KMS-11 (cell line): ENCODE measurements at regions not wholly inside any gene's neighbourhood (a gene's known extent, or its start where the extent isn't known, plus 50 kb on each side); places are given as distances from the start of the nearest gene placed in this dataset.
A peak's percentile ranks its signal among the peaks of the same experiment; 100 is the strongest.

Experiments
- H2AFZ ChIP-seq: fragments of 200-600 bp; sonication (generic); 2 replicates; pipeline ENCODE4 v1.6.1; 2016; ENCODE audit warnings: antibody characterized with exemption, mixed run types, low read depth
- H3K27ac ChIP-seq: fragments of 200-600 bp; sonication (generic); 2 replicates; pipeline ENCODE4 v1.6.1; 2016; ENCODE audit warnings: mild to moderate bottlenecking, mixed run types
- H3K27me3 ChIP-seq: fragments of 200-600 bp; sonication (generic); 2 replicates; pipeline ENCODE4 v1.6.1; 2017; ENCODE audit warnings: mild to moderate bottlenecking, low read depth, mixed run types, moderate library complexity; ENCODE audit not compliant: insufficient read depth
- H3K36me3 ChIP-seq: fragments of 200-600 bp; sonication (generic); 2 replicates; pipeline ENCODE4 v1.6.1; 2017; ENCODE audit warnings: mild to moderate bottlenecking, mixed run types; ENCODE audit not compliant: insufficient read depth
- H3K4me1 ChIP-seq: fragments of 200-600 bp; sonication (generic); 2 replicates; pipeline ENCODE4 v1.6.1; 2016; ENCODE audit warnings: mild to moderate bottlenecking, low read depth, mixed run types; ENCODE audit not compliant: poor library complexity, severe bottlenecking
- H3K4me2 ChIP-seq: fragments of 200-600 bp; sonication (generic); 2 replicates; pipeline ENCODE4 v1.7.0; 2016; ENCODE audit warnings: mild to moderate bottlenecking, mixed run types
- H3K4me3 ChIP-seq: fragments of 200-600 bp; sonication (generic); IDR thresholded peaks from 2 replicates; pipeline ENCODE4 v1.6.1; 2017; ENCODE audit warnings: low read depth, low read length, mixed read lengths; ENCODE audit not compliant: insufficient read depth
- H3K79me2 ChIP-seq: fragments of 200-600 bp; sonication (generic); 2 replicates; pipeline ENCODE4 v1.6.1; 2016; ENCODE audit warnings: low read depth, mixed run types; ENCODE audit not compliant: insufficient read depth
- H3K9ac ChIP-seq: fragments of 200-600 bp; sonication (generic); 2 replicates; pipeline ENCODE4 v1.6.1; 2016; ENCODE audit warnings: mild to moderate bottlenecking, mixed run types
- H4K20me1 ChIP-seq: fragments of 200-600 bp; sonication (generic); 2 replicates; pipeline ENCODE4 v1.6.1; 2016; ENCODE audit warnings: mild to moderate bottlenecking, mixed run types; ENCODE audit not compliant: insufficient read depth
- CTCF ChIP-seq: fragments of 200-600 bp; sonication (generic); conservative IDR thresholded peaks from 2 replicates; pipeline ENCODE4 v1.6.1; 2017; ENCODE audit warnings: low read depth, mild to moderate bottlenecking, antibody characterized with exemption, low read length, moderate library complexity, mixed read lengths

- H3K4me3 ChIP-seq, result no peak overlapping the region
- H3K4me2 ChIP-seq, result no peak overlapping the region
- H2AFZ ChIP-seq, result no peak overlapping the region
- H3K36me3 ChIP-seq, result no peaks in the 10 kb centered on the region
- H3K27me3 ChIP-seq, result no peaks in the 10 kb centered on the region
- H3K27ac ChIP-seq, result no peak overlapping the region
- no peak overlapping the region for H3K9ac ChIP-seq
- no peaks in the 10 kb centered on the region for H3K79me2 ChIP-seq
- TF ChIP-seq CTCF, result no peak
- no peaks in the 10 kb centered on the region for H4K20me1 ChIP-seq
- no peaks in the 10 kb centered on the region for H3K4me1 ChIP-seq
Observed at GRCh38 chr3:174498638-174499037, 360.5 kb upstream of the NAALADL2 start.

- Histone ChIP-seq H3K4me1 (peaks cover 16% of the 10 kb centered on the region), H3K27me3 (no peaks in the 10 kb centered on the region), H4K20me1 (no peaks in the 10 kb centered on the region), H3K4me3 (no peak overlapping the region), H3K27ac (no peak overlapping the region), H3K9ac (no peak overlapping the region), H3K79me2 (no peaks in the 10 kb centered on the region), H3K4me2 (peak overlapping the region; percentile 27), H2AFZ (no peak overlapping the region), H3K36me3 (no peaks in the 10 kb centered on the region)
- no peak for TF ChIP-seq CTCF
Observed at GRCh38 chr3:174505266-174505665, 353.9 kb upstream of the NAALADL2 start.

- no peak overlapping the region for H3K4me2 ChIP-seq
Observed at GRCh38 chr3:174524203-174524602, 334.9 kb upstream of the NAALADL2 start.

GRCh38 chr3:174529298-174529697 is 329.8 kb upstream of the NAALADL2 start:
- Histone ChIP-seq H3K4me3 (no peak overlapping the region), H3K4me2 (no peak overlapping the region), H3K27me3 (no peaks in the 10 kb centered on the region), H3K27ac (no peak overlapping the region), H3K9ac (no peak overlapping the region), H2AFZ (no peak overlapping the region), H3K4me1 (no peaks in the 10 kb centered on the region), H4K20me1 (no peaks in the 10 kb centered on the region), H3K36me3 (no peaks in the 10 kb centered on the region), H3K79me2 (no peaks in the 10 kb centered on the region)
- no peak for TF ChIP-seq CTCF

More at GRCh38 chr3:174524203-174524602, 334.9 kb upstream of the NAALADL2 start:
- no peak overlapping the region for H3K27ac ChIP-seq
- H3K36me3 ChIP-seq, result no peaks in the 10 kb centered on the region
- no peaks in the 10 kb centered on the region for H4K20me1 ChIP-seq
- no peaks in the 10 kb centered on the region for H3K4me1 ChIP-seq
- TF ChIP-seq CTCF, result no peak
- H3K4me3 ChIP-seq, result no peak overlapping the region
- no peaks in the 10 kb centered on the region for H3K79me2 ChIP-seq
- no peak overlapping the region for H3K9ac ChIP-seq
- H2AFZ ChIP-seq, result no peak overlapping the region
- H3K27me3 ChIP-seq, result no peaks in the 10 kb centered on the region
